ENCODE measurements at regions not wholly inside any gene's neighbourhood (a gene's known extent, or its start where the extent isn't known, plus 50 kb on each side); places are given as distances from the start of the nearest gene placed in this dataset.

DNA sequence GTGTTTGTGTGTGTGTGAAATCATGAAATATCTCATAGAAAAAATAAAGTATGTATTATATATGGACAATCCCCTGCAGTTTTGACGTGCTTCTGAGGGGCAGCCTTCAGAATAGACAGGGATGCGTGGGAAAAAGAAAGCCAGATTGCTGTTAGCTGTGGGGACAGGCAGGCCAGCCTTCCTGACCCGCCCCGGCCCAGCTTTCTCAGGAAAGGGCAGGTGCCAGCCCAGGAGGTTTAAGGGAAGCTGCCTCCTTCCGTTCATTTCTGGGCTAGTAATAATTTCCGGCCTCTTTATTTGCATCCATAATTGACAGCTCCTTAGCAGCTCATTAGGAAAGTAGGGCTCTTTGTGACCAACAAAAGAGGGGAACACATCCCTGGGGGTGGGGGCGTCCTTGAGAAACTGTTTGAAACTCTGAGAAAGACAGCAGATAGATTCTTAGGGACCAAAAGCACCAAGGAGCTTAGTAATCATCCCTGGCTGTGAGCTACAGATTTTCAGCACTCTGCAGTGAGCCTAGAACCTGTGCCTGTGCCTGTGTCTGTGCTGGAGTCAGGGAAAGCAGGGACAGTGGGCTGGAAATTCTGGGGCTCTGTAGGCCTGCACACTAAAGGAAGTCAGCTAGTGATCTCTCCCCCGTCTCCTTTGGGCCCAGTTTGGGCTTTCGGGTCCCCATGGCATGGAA lies 632.9 kb upstream of the CADM1 start:
- no peak for DNase-seq

DNA sequence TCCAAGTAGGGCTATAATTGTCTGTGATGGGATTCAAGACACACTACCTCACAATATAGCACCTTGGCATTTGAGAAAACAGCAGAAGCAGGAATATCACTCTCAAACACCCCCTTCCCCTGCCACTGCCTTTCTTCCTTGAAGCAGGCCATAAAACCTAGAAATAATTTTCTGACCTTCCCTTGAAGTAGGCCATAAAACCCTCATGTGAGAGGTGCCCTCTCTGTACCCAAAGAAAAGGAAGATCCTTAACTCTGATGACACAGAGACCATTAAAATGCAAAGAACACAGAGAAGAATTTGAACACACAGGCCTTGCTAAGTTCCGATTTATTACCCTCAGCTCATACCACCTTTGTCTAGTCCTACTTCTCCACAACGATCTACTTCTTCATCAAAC lies 631.7 kb upstream of the CADM1 start:
- no peak for DNase-seq

DNA sequence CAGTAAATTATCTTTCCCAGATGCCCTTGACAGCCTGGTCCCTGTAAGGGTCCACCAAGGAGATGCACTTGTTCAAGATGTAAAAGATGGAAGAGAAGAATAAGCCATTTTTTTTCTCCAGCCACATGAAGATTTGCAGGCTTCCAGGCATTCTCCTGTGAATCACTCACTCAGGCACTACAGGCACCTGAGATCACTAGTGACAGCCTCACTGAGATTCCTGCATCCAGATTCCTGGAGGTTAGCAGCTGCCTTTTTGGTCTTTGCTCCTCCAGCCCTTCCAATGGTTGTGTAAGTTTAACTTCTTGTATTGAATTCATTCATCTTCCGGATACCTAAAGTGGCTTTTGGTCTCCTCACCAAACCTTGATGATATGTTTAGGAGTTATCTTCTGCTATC lies 630.2 kb upstream of the CADM1 start:
- DNase-seq: no peak

DNA sequence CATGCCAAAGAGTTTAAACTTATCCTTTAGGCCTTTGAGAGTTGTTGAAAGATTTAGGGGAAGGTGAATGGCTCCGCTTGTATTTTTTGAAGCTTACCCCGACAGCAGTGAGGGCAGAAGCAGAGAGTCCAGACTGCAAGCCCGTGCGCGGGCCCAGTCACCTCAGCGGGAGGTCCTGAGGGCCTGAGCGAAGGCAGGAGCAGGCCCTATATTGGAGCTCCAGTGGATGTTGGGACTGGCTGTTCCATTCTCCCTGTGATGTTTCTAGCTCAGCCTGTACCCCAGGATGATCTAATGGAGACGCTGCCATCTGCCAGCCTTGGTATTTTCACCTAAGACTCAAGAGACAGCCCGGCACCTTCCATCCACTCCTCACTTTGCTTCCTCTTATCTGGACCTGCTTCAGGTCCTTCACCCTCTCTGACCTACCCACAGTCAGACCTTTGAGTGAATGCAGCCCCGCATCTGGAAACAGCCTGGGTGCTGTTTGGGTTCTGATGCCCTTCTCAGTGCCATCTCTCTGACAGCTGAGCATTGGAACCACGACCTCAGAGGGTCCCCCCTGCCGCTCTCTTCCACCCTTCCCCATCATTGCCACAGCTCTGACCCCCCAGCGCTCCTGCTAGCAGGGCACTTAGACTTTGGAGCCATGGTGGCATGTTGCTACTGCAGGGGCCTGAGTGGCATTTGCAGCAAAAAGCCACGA lies 628.2 kb upstream of the CADM1 start:
- DNase-seq: no peak

DNA sequence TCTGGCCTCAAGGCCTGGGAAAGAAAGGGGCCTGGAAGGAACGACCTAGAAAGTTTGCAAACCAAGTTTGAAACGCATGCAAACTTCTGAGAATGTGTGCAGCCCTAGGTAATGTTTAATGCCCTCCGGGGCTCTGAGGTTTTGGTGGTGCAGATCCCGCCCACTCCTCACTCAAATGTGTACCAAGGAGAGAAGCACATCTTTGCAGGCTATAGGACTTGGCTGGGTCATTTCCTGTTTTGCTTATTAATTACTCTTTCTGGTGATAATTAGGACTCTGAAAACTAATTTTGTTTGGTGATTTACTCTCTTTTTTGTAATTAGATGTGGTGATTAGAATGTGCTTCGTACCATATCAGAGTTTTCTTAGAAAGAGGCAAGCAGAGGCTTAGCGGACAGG lies 625.9 kb upstream of the CADM1 start:
- no peak for DNase-seq

DNA sequence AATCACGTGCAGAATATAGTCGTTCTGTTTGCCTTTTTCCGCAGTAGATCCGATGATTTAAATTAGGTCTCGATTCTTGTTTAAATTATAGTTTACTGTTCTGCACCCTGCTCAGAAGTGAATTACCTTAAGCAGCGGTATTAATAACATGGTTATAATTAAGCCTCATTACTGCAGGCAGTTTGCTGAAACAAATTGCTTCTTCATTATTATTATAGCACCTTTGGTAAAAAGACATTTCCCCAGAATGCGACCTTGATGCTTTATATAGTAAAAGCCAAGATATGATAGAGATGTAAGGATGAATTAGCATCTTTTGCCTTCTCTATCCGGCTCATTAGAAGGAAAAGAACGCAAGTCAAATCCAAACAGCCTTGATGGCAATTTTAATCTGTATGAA lies 625.2 kb upstream of the CADM1 start:
- no peak for DNase-seq

DNA sequence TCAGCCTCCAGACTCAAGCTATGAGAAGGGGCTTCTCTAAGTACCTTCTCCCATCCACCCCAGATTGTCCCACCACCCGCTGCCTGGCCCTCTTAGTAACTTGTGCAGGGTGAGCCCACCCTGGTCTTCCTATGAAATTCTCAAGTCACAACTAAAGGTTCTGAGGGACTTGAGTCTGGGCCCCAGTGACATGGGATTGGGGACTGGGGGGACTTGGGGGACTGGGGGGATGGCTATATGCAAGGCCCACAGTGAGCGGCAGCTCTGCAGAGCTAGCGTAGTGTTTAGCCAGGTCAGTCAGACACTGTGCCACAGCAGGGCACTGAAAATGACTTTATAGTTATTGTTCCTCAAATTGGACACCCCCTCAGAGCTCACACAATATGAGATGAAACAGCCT lies 622.3 kb upstream of the CADM1 start:
- no peak for DNase-seq

DNA sequence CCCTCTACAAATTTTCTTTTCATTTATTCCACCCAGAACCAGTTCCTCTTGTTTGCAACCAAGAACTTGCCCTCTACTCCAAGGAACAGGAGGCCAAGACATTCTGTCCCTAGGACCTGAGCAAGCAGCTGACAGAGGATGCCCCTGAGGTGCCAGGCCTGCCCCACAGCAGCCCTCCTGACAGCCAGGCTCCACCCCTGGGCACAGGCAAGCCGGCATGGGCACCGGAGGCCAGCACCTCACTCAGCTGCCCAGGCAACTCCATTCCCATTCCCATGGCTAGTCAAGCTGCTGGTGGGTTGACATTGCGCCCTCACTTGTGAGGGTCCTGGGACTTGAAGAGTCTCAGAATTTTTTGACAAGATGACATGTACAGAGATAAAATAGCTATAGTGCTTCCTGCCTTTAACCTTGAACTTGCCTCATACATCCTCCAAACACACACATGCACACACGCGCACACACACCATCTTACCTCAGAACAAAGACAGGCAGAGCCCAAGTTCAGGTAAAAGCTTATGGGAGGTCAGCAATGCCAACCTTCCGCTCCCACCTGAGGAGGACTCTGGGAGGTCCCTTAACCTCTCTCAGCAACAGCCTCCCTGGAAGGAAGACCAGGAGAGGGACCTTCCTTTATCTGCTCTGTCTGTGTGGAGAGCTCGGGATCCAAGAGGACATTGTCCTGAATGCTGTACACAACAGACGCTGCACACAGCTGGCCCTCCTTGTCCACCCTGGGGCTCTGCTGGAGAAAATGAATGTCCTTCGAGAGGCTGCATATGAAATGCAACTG lies 620.9 kb upstream of the CADM1 start:
- no peak for DNase-seq

DNA sequence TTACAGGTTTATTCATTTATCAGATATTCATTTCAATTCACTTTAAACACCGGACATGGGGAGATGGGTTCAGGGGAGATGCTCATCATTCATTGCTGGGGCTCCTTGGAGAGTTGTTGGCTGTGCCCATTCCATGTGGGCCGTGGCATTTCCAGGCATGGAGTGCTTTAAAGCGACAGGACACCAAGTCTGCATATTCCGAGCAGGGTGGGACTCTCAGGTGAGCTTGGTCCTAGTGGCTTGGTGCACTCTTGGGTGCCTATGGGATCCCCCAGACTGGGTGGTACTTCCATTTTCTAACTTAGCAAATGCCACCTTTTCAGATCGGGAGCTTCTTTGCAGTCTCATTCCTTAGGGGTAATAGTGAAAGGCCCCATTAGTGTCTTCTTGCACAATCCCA lies 619.5 kb upstream of the CADM1 start:
- no peak for DNase-seq

DNA sequence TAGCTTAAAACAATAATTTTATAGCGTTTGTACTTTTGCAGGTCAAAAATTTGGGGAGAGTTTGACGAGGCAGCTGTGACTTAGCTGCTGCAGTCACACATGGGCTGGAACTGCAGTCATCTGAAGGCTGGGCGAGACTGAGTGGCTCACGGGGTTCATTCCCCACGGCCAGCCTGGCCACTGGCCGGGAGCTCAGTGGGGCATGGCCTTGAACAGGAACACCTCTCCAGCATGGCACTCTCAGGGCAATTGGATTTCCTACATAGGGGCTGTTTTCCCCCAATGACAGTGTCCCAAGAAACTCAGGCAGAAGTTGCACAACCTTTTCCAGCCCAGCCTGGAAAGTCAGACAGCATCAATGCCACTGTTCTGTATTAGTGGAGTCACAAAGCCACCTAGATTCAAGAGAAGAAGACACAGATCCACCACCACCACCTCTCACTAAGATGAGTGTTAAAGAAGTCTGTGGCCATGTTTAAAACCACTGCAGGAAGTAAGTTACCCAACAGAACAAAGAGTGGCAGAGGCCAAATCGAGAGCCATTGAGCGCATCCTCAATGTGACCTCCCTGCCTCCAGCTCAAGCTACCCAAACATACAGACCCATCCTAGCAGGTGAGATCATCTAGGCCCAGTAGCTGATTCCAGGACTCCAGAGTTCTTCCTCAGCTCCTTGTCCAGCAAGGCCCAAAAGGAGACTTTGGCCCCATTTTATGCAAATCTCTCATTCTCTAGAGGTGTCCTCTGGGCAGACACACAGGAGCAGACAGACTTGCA lies 618.7 kb upstream of the CADM1 start:
- no peak for DNase-seq

DNA sequence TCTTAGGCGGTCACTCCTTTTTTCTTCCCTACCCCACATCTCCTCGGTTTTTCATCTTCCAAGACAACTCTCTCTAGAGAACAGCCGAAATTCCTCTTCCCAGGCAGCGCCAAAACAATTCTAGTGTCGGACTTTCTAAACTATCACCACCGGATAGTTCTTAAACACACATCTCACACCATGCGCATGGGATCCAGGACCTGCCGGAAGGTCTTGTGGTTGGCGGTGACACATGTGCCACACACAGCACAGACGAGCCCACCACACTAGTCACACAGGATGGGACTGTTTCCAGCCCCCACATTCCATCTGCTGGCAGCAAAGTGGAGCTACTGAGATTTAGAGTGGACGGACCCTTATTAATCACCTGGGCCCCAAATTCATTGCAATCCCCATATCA lies 614.9 kb upstream of the CADM1 start:
- DNase-seq: no peak

DNA sequence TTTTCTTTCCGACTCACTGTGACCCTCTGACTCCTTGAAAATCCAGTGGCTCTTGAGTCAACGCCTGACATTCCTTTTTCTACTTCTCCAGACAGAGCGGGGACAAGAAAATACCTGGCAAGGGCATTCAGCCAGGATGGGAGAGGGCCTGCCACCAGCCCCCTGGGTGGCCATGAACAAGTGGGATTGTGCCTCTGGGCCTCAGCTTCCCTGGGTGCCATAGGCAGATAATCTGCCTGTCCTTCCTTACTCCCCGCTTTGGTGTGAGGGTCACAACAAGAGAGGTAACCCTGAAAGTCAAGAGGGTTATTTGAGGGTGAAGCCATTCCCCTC lies 613.9 kb upstream of the CADM1 start:
- no peak for DNase-seq

DNA sequence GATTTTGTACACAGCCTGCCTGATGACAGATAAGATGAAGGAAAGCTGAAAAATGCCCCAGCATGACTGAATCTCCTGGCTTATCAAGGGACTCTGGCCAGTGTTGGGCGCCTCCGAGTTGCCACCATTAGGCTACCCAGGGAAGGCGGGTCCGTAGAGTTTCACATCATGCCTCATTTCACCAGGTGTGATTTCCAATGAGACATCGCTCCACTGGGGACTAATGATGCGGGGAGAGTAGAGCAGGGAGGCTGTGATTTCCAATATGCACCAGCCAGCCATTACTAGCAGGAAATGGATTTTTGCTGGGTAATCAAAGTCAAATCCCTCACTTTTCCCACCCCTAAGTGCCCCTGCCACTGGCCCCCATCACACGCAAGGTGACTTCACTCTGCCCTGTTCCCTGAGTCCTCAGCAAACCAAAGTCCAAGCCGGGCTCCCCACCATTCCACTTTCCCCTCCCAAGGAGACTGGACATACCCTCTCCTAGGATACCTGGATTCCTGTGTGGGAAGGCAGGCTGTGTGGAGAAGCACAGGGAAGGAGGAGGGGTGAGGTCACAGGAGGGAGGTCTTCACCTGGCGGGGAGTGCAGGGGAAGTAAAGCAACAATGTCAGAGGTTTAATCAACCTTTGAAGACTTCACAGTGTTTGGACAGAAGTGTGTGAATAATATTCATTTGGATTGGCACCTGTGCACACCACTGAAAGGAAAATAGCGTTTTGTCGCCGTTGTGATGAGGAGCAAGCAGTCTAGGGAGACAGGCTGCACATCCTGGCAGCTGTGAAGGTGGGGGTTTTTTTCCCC lies 613.3 kb upstream of the CADM1 start:
- DNase-seq: no peak

DNA sequence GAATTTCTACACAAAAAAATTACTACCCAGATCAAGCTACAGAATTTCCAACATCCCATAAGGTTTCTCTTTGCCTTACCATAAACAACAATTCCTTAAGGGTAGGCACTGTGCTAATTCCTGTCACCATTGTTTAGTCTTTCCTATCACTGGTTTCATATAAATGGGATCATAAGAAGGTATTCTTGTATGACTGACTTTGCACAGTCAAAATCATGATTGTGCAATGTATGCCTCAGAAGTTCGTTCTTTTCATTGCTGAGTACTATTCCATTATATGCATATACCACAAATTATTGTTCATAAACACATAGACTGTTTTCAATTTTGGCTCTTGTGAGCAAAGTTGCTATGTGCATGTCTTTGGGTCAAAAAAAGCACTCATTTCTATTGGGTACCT lies 611.6 kb upstream of the CADM1 start:
- no peak for DNase-seq

DNA sequence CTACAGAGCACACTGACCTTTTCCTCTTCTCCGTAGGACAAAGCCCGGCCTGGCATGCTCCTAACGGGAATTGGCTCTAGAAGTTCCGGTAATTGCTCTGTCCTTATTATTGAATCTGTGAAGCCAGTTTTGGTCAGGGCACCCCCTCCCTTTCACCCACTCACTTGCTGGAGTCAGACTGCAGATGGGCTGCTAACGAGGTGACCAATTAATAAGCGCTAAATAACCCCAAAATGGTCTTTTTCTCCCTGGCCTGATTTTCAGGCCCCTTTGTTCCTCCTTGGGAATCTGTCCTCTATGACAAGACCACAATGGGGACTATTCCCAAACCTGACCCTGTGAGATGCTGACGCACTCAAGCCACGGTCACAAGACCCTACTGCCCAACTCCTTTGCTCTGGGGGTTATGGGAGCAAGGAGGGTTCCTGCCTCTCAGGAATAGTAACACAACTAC lies 610.0 kb upstream of the CADM1 start:
- DNase-seq: no peak

DNA sequence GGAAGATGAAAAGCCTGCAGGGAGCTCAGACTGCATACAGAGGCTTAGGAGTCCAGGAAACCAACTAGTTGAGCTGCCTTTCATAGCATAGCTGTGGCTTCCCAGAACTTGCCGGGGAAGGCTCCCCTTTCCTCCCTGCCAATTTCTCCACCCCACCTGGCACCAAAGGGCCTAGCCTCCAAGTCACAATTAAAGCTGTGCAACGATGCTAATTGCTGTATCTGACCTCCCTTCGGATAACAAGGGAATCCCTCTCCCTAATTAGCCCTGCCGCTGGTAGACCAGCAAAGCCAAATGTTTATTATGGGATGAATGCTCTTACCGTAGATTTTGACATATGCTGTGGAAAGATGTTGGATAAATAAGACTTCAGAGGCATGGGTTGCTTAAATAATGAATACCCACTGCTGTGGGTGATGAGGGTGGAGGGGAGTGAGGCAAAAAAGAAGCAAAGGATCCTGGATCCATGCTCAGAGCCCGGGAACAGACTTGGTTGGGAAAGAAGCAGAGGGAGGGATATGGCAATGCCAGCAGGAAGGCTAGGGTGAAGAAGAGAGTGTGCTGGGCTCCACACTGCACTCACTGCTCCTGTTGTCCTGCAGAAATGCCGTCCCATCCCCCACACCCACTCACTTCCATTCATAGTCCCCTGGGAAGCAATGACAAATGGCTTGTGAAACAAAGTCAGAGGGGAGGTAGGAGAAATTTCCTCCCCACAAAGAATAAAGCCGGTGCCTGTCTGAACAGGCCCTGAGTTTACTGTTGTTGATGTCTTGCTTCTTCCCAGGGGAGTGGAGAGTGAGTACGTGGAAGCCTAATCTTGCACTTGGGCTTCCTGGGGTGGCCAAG lies 608.1 kb upstream of the CADM1 start:
- no peak for DNase-seq

DNA sequence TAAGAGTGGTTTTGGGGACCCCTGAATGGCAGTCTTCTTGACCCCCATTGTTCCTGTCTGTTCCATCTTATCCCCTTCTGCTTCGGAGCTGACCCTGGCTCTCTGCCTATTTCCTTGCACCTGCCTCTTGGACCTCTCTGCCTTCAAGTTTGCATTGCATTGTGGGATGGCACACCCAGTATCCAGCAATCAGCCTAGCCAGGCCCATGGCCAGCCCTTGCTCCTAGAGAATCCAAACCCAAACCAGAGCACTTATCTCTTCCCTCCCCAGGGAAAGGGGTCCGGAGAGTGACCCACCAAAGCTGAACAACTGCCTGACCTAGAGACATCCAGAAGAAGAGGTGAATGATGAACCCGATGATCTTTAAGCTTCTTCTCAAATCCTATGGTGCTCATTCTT lies 607.3 kb upstream of the CADM1 start:
- DNase-seq: no peak

DNA sequence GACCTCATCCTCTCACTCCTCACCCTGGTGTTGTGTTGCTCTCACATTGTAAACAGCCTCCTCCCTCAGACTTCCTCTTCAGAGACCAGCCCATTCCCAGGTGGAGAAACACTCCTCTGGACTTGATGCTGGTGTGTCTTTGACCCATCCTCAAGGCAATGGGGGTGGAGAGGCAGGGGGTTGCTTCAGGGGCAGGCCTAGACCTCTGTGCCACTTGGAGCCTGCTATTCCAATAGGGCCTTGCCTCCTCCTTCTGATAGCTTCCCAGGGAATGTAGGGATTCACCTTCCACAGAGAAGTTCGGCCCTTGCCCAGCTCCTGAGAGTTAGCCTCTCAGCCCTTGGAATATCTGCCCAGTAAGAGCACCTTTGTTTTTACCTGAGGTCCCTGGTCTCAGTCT lies 606.6 kb upstream of the CADM1 start:
- DNase-seq: no peak

DNA sequence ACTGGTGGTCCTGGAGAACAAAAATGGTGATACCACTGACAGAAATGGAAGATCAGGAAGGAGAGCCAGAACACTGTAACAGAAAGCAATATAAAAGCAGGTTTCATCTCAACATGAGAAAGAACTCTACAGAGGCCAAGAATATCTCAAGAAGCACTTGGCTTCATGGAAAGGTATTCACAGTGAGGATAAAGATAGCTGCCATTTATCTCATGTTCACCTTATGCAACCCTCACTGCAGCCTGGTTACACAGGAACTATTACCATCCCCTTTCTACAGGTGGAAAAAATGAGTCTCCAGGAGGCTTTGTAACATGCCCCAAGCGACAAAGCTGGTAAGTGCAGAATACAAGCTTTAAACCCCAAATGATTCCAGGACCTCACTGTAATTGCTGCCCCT lies 606.1 kb upstream of the CADM1 start:
- DNase-seq: no peak

DNA sequence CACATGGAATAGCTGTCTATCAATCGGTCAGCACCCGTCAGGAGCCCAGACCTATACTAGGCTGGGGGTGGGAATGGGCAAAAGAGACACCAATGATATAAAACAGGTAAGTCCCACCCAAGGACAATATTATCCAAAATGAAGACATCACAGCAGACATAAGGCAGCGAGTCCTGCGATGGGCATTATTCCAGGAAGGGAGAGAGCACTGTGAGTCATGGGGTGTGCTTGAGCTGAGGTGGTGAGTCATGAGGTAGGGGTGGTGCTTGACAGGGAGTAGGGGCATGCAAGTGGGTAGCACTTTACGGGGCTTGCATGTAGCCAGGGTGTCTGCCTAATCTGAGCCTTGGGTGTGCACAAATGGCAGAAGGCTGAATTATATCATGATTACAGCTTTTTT lies 605.0 kb upstream of the CADM1 start:
- DNase-seq: no peak

DNA sequence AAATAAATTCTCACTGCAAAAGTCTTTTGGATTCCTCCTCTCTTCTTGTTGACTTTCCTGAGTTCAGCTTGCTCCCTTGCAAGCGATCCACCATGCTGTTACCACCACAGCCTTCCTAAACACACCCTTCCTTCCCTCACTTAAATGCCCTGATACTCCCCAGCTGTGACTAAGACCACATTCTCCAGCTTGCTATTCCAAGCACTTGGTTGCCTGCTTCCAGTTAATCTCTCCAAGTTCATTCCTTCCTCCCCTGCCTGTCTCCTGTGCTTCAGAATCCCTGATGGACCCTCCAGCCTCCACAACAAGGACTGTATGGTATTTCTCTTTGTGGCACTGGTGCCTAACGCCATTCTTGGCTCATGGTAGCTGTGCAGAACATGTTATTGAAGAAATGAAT lies 603.9 kb upstream of the CADM1 start:
- no peak for DNase-seq

Data from suppressor macrophage (primary cell).